SK-N-SH (cell line): ENCODE measurements at regions not wholly inside any gene's neighbourhood (a gene's known extent, or its start where the extent isn't known, plus 50 kb on each side); places are given as distances from the start of the nearest gene placed in this dataset.

Experiments used
- CTCF ChIA-PET: fragments of 300-600, 350-600 bp; formaldehyde crosslinking; extraction: SDS; loops from one replicate; lab custom pipeline; 2021; lab: Yijun Ruan, JAX
- POLR2A ChIA-PET: fragments of 350-600 bp; sonication (Branson Sonifier 250); formaldehyde crosslinking; extraction: SDS; loops from one replicate; lab custom pipeline; 2020; ENCODE audit warnings: antibody characterized with exemption, inconsistent platforms; lab: Yijun Ruan, JAX
- DNase-seq: peaks from one replicate; pipeline ENCODE4 v3.0.0; 2012
- H2AFZ ChIP-seq: fragments of 200-600 bp; sonication (generic); 2 replicates; pipeline ENCODE4 v1.8.1; 2016; ENCODE audit warnings: antibody characterized with exemption, mild to moderate bottlenecking, low read depth
- H3F3A ChIP-seq: fragments of 200-600 bp; sonication (generic); replicated peaks from 2 replicates; pipeline ENCODE3; 2016; ENCODE audit warnings: antibody characterized with exemption, mild to moderate bottlenecking; ENCODE audit not compliant: insufficient read depth
- H3K27ac ChIP-seq, 2 experiments: fragments of 200-500 bp in 1 of 2; fragments of 200-600 bp in 1 of 2; sonication (Bioruptor generic) in 1 of 2; sonication (generic), shearing (Covaris generic) in 1 of 2; 2 replicates each; pipeline versions ENCODE4 v1.5.1 to v1.6.1; 2014 to 2016; ENCODE audit warnings: low read depth in 2 of 2, inconsistent platforms in 1 of 2, low read length in 1 of 2, mild to moderate bottlenecking in 1 of 2, mixed read lengths in 1 of 2
- H3K27me3 ChIP-seq: fragments of 200-600 bp; sonication (generic), shearing (Covaris generic); 2 replicates; pipeline ENCODE4 v1.6.1; 2016; ENCODE audit warnings: mixed run types; ENCODE audit not compliant: insufficient read depth
- H3K36me3 ChIP-seq, 2 experiments: fragments of 200-500 bp in 1 of 2; fragments of 200-600 bp in 1 of 2; sonication (Bioruptor generic) in 1 of 2; sonication (generic) in 1 of 2; replicated peaks in 1 of 2; 2 replicates each; pipeline versions ENCODE3 to v1.5.1; 2014 to 2016; ENCODE audit warnings: low read length in 1 of 2, mild to moderate bottlenecking in 1 of 2; ENCODE audit not compliant: insufficient read depth in 2 of 2, control insufficient read depth in 1 of 2
- H3K4me1 ChIP-seq, 2 experiments: fragments of 200-500 bp in 1 of 2; fragments of 200-600 bp in 1 of 2; sonication (Bioruptor generic) in 1 of 2; sonication (generic), shearing (Covaris generic) in 1 of 2; 2 replicates each; pipeline versions ENCODE4 v1.5.1 to v1.6.1; 2014 to 2016; ENCODE audit warnings: low read depth in 1 of 2, low read length in 1 of 2, mixed run types in 1 of 2; ENCODE audit not compliant: insufficient read depth in 2 of 2, control insufficient read depth in 1 of 2
- H3K4me2 ChIP-seq: fragments of 200-600 bp; sonication (generic), shearing (Covaris generic); 2 replicates; pipeline ENCODE4 v1.6.1; 2017; ENCODE audit warnings: mixed run types
- H3K4me3 ChIP-seq, 2 experiments: fragments of 200-500 bp in 1 of 2; fragments of 200-600 bp in 1 of 2; sonication (Bioruptor generic) in 1 of 2; sonication (generic), shearing (Covaris generic) in 1 of 2; 2 replicates each; pipeline versions ENCODE4 v1.5.1 to v1.8.1; 2014 to 2016; ENCODE audit warnings: low read depth in 2 of 2, inconsistent platforms in 1 of 2, low read length in 1 of 2, mild to moderate bottlenecking in 1 of 2, mixed read lengths in 1 of 2, moderate library complexity in 1 of 2
- H3K79me2 ChIP-seq: fragments of 200-600 bp; sonication (generic); 2 replicates; pipeline ENCODE4 v1.8.1; 2017; ENCODE audit warnings: mild to moderate bottlenecking; ENCODE audit not compliant: insufficient read depth
- H3K9ac ChIP-seq: fragments of 200-600 bp; sonication (generic); 2 replicates; pipeline ENCODE4 v1.6.1; 2017; ENCODE audit warnings: mixed run types
- H3K9me2 ChIP-seq: fragments of 200-600 bp; sonication (generic); 2 replicates; pipeline ENCODE4 v1.6.1; 2017; ENCODE audit warnings: mixed run types
- H3K9me3 ChIP-seq: fragments of 200-600 bp; sonication (generic); 2 replicates; pipeline ENCODE4 v1.6.1; 2017; ENCODE audit warnings: mixed run types, mild to moderate bottlenecking, moderate library complexity
- H4K20me1 ChIP-seq: fragments of 200-600 bp; sonication (generic); 2 replicates; pipeline ENCODE4 v1.6.1; 2017; ENCODE audit warnings: mild to moderate bottlenecking, mixed run types; ENCODE audit not compliant: insufficient read depth
- CHD2 ChIP-seq: fragments of 150-350 bp; IDR thresholded peaks from 2 replicates; pipeline ENCODE4 v1.6.1; 2018; ENCODE audit warnings: low read length; ENCODE audit not compliant: partially characterized antibody
- CTCF ChIP-seq: fragments of 200-600 bp; sonication (generic); IDR thresholded peaks from 2 replicates; pipeline ENCODE4 v1.6.1; 2017; ENCODE audit warnings: antibody characterized with exemption, mild to moderate bottlenecking, moderate library complexity
- ELF1 ChIP-seq: IDR thresholded peaks from 2 replicates; pipeline ENCODE4 v1.4.0; 2012
- EP300 ChIP-seq, 2 experiments: IDR thresholded peaks; 2 replicates each; pipeline versions ENCODE4 v1.4.0 to v1.6.1; 2012; ENCODE audit warnings: borderline replicate concordance in 1 of 2, low read depth in 1 of 2, low read length in 1 of 2
- FOXJ3 ChIP-seq: sonication (generic); formaldehyde crosslinking; IDR thresholded peaks from 2 replicates; pipeline ENCODE4 v1.5.1; 2020; ENCODE audit warnings: mild to moderate bottlenecking, missing genetic modification reagents
- FOXM1 ChIP-seq: IDR thresholded peaks from 2 replicates; pipeline ENCODE4 v1.4.0; 2012; ENCODE audit warnings: low read depth, mild to moderate bottlenecking
- GABPA ChIP-seq: IDR thresholded peaks from 2 replicates; pipeline ENCODE4 v1.4.0; 2012; ENCODE audit warnings: low read depth, mild to moderate bottlenecking
- POLR2AphosphoS5 ChIP-seq: IDR thresholded peaks from 2 replicates; pipeline ENCODE4 v1.6.1; 2012; ENCODE audit warnings: low read depth, low read length
- RCOR1 ChIP-seq: fragments of 150-350 bp; IDR thresholded peaks from 2 replicates; pipeline ENCODE4 v1.6.1; 2017; ENCODE audit warnings: antibody characterized with exemption, low read length
- REST ChIP-seq: IDR thresholded peaks from 2 replicates; pipeline ENCODE4 v1.6.1; 2012; ENCODE audit warnings: mild to moderate bottlenecking, low read depth, low read length, moderate library complexity
- RFX5 ChIP-seq: IDR thresholded peaks from 2 replicates; pipeline ENCODE4 v1.6.1; 2012; ENCODE audit warnings: mild to moderate bottlenecking, improper control_type of control experiment, low read length
- TAF1 ChIP-seq: IDR thresholded peaks from 2 replicates; pipeline ENCODE4 v1.6.1; 2012; ENCODE audit warnings: low read depth, mild to moderate bottlenecking, low read length, moderate library complexity, borderline replicate concordance
- TCF12 ChIP-seq: IDR thresholded peaks from 2 replicates; pipeline ENCODE4 v1.4.0; 2012
- USF1 ChIP-seq: IDR thresholded peaks from 2 replicates; pipeline ENCODE4 v1.4.0; 2012; ENCODE audit warnings: low read depth, borderline replicate concordance
- YY1 ChIP-seq: IDR thresholded peaks from 2 replicates; pipeline ENCODE4 v1.4.0; 2012; ENCODE audit warnings: low read depth, mild to moderate bottlenecking
- ZBTB33 ChIP-seq: IDR thresholded peaks from 2 replicates; pipeline ENCODE4 v1.4.0; 2012; ENCODE audit warnings: low read depth, borderline replicate concordance
- WGBS: methylation state at CpG from one replicate; pipeline ENCODE4 v1.1.6; 2017; ENCODE audit warnings: low lambda C conversion rate; 5-methylcytosine and 5-hydroxymethylcytosine counted together

GRCh38 chr4:26253968-26254367 lies 66.8 kb upstream of the RBPJ start (continued):
- no peak for TF ChIP-seq REST
- no peak for TF ChIP-seq FOXJ3 (CRISPR knock-in tag)
- no peak for TF ChIP-seq USF1
- TF ChIP-seq RFX5: no peak
- no peak for TF ChIP-seq CHD2
- TF ChIP-seq EP300 (IDR thresholded peaks at IDR 0.05; ENCODE audit: borderline replicate concordance in 1 of 2, low read depth in 1 of 2, low read length in 1 of 2): no peak

GRCh38 chr4:26255989-26256388 lies 64.8 kb upstream of the RBPJ start:
- no peak overlapping the region for H3K27ac ChIP-seq
- H3K36me3 ChIP-seq: no peaks in the 10 kb centered on the region
- H3K9me2 ChIP-seq: no peaks in the 10 kb centered on the region
- H3K79me2 ChIP-seq: no peaks in the 10 kb centered on the region
- no peak overlapping the region for H2AFZ ChIP-seq
- CTCF ChIA-PET: no interaction called here
- H3K4me3 ChIP-seq: no peak overlapping the region
- no peak for DNase-seq
- no peaks in the 10 kb centered on the region for H3K9me3 ChIP-seq
- no peak overlapping the region for H3K4me2 ChIP-seq
- H4K20me1 ChIP-seq: no peaks in the 10 kb centered on the region
- 21% methylated on average over 1 of the region's 1 CpG for WGBS
- POLR2A ChIA-PET: no interaction called here
- TF ChIP-seq ZBTB33 (no peak), TAF1 (no peak), CTCF (no peak), POLR2AphosphoS5 (no peak), REST (no peak), EP300 (IDR thresholded peaks at IDR 0.05; ENCODE audit: borderline replicate concordance in 1 of 2, low read depth in 1 of 2, low read length in 1 of 2) (no peak), YY1 (no peak), USF1 (no peak), FOXM1 (no peak), RCOR1 (no peak), ELF1 (no peak), GABPA (no peak), TCF12 (no peak)
- no peaks in the 10 kb centered on the region for H3K4me1 ChIP-seq
- no peak overlapping the region for H3K9ac ChIP-seq
- H3F3A ChIP-seq: no peaks in the 10 kb centered on the region
- H3K27me3 ChIP-seq: no peaks in the 10 kb centered on the region
